Endodermal cell (in vitro differentiated cells): ENCODE measurements at regions not wholly inside any gene's neighbourhood (a gene's known extent, or its start where the extent isn't known, plus 50 kb on each side); places are given as distances from the start of the nearest gene placed in this dataset.

Source experiments
- DNase-seq: peaks from one replicate; pipeline ENCODE4 v3.0.0-alpha.2; 2017
- H3K27ac ChIP-seq: 2 replicates; pipeline ENCODE4 v1.5.1; 2013; ENCODE audit warnings: mild to moderate bottlenecking, low read depth, low read length, moderate library complexity
- H3K27me3 ChIP-seq: 2 replicates; pipeline ENCODE4 v1.6.1; 2013; ENCODE audit warnings: mild to moderate bottlenecking, low read length, moderate library complexity; ENCODE audit not compliant: insufficient read depth, control insufficient read depth, poor library complexity, severe bottlenecking
- H3K36me3 ChIP-seq: 2 replicates; pipeline ENCODE4 v1.7.0; 2013; ENCODE audit warnings: mild to moderate bottlenecking, low read length, moderate library complexity; ENCODE audit not compliant: control insufficient read depth, insufficient read depth
- H3K4me1 ChIP-seq: one replicate; pipeline ENCODE4 v1.7.0; 2013; ENCODE audit warnings: low read length; ENCODE audit not compliant: control insufficient read depth, insufficient read depth
- H3K4me3 ChIP-seq: 2 replicates; pipeline ENCODE4 v1.5.1; 2013; ENCODE audit warnings: mild to moderate bottlenecking, low read length, moderate library complexity
- H3K9ac ChIP-seq: 2 replicates; pipeline ENCODE4 v1.6.1; 2013; ENCODE audit warnings: mild to moderate bottlenecking, low read length, moderate library complexity; ENCODE audit not compliant: poor library complexity, severe bottlenecking; ENCODE audit errors: extremely low read depth
- H3K9me3 ChIP-seq: 2 replicates; pipeline ENCODE4 v1.6.1; 2013; ENCODE audit warnings: mild to moderate bottlenecking, low read length, moderate library complexity; ENCODE audit not compliant: control insufficient read depth
- H3K27ac Mint-ChIP-seq: 2 replicates; pipeline ENCODE4 v1.8.0; 2020; ENCODE audit warnings: mixed read lengths
- H3K27me3 Mint-ChIP-seq: 2 replicates; pipeline ENCODE4 v1.8.0; 2021; ENCODE audit warnings: mild to moderate bottlenecking, mixed read lengths; ENCODE audit not compliant: insufficient read depth
- H3K36me3 Mint-ChIP-seq: 2 replicates; pipeline ENCODE4 v1.8.0; 2020; ENCODE audit warnings: low read depth, mixed read lengths
- H3K4me1 Mint-ChIP-seq: 2 replicates; pipeline ENCODE4 v1.8.0; 2020; ENCODE audit warnings: mixed read lengths
- H3K4me3 Mint-ChIP-seq: 2 replicates; pipeline ENCODE4 v1.8.0; 2020; ENCODE audit warnings: mild to moderate bottlenecking, moderate library complexity, mixed read lengths
- H3K9me3 Mint-ChIP-seq: 2 replicates; pipeline ENCODE4 v1.8.0; 2020; ENCODE audit warnings: mild to moderate bottlenecking, mixed read lengths
- CTCF ChIP-seq: fragments of 200-600 bp; sonication (generic); conservative IDR thresholded peaks from 2 replicates; pipeline ENCODE4 v1.5.0; 2021; ENCODE audit warnings: antibody characterized with exemption, mild to moderate bottlenecking
- WGBS, 2 experiments: methylation state at CpG; one replicate each; pipeline versions ENCODE4 v1.1.5 to v1.1.7; 2013; ENCODE audit warnings: missing lambda C conversion rate in 2 of 2, mixed read lengths in 1 of 2; ENCODE audit not compliant: insufficient coverage in 1 of 2, insufficient read length in 1 of 2; 5-methylcytosine and 5-hydroxymethylcytosine counted together

GRCh38 chr10:8295311-8295710 lies 240.8 kb downstream of the GATA3 start:
- TF ChIP-seq CTCF = no peak
- Histone ChIP-seq H3K9ac (no peak overlapping the region), H3K27me3 (peaks cover 25% of the 10 kb centered on the region), H3K4me3 (no peak overlapping the region), H3K4me1 (peaks cover 8% of the 10 kb centered on the region), H3K36me3 (no peaks in the 10 kb centered on the region), H3K27ac (no peak overlapping the region), H3K9me3 (no peaks in the 10 kb centered on the region)
- Mint-ChIP-seq H3K27ac (no peak overlapping the region), H3K4me1 (peaks cover 25% of the 10 kb centered on the region), H3K36me3 (no peaks in the 10 kb centered on the region), H3K9me3 (no peaks in the 10 kb centered on the region), H3K27me3 (peaks cover 49% of the 10 kb centered on the region), H3K4me3 (no peak overlapping the region)
- no peak for DNase-seq
- WGBS, 2 experiments = 83 to 94% methylated on average over 1 of the region's 1 CpG

GRCh38 chr10:8296090-8296733 lies 241.7 kb downstream of the GATA3 start:
- H3K27me3 ChIP-seq = peaks cover 25% of the 10 kb centered on the region
- peak; percentile 78 for DNase-seq
- H3K27ac ChIP-seq = no peak overlapping the region
- H3K9me3 ChIP-seq = no peaks in the 10 kb centered on the region
- no peaks in the 10 kb centered on the region for H3K9me3 Mint-ChIP-seq
- H3K4me3 Mint-ChIP-seq = peak overlapping the region; percentile 42
- no peaks in the 10 kb centered on the region for H3K36me3 ChIP-seq
- H3K27ac Mint-ChIP-seq = no peak overlapping the region
- no peak overlapping the region for H3K4me3 ChIP-seq
- 71% methylated on average over 12 to 22 of the region's 22 CpGs for WGBS, 2 experiments
- peaks cover 49% of the 10 kb centered on the region for H3K27me3 Mint-ChIP-seq
- no peak overlapping the region for H3K9ac ChIP-seq
- peaks cover 8% of the 10 kb centered on the region for H3K4me1 ChIP-seq
- TF ChIP-seq CTCF = no peak
- H3K36me3 Mint-ChIP-seq = no peaks in the 10 kb centered on the region
- peaks cover 18% of the 10 kb centered on the region for H3K4me1 Mint-ChIP-seq

GRCh38 chr10:8296734-8297101 lies 242.2 kb downstream of the GATA3 start:
- 88 to 100% methylated on average over 1 to 2 of the region's 2 CpGs for WGBS, 2 experiments
- DNase-seq = no peak
- H3K27me3 ChIP-seq = peaks cover 25% of the 10 kb centered on the region
- Mint-ChIP-seq H3K27ac (no peak overlapping the region), H3K27me3 (peaks cover 49% of the 10 kb centered on the region), H3K4me3 (peak overlapping the region; percentile 42), H3K9me3 (no peaks in the 10 kb centered on the region), H3K36me3 (no peaks in the 10 kb centered on the region), H3K4me1 (peaks cover 18% of the 10 kb centered on the region)
- TF ChIP-seq CTCF = no peak
- H3K36me3 ChIP-seq = no peaks in the 10 kb centered on the region
- H3K9me3 ChIP-seq = no peaks in the 10 kb centered on the region
- no peak overlapping the region for H3K27ac ChIP-seq
- no peak overlapping the region for H3K4me3 ChIP-seq
- H3K9ac ChIP-seq = no peak overlapping the region
- peaks cover 8% of the 10 kb centered on the region for H3K4me1 ChIP-seq
